AG04450 (cell line): ENCODE measurements at regions not wholly inside any gene's neighbourhood (a gene's known extent, or its start where the extent isn't known, plus 50 kb on each side); places are given as distances from the start of the nearest gene placed in this dataset.

Source experiments
- CTCF ChIA-PET: fragments of 300-600, 350-600 bp; formaldehyde crosslinking; extraction: SDS; loops from one replicate; lab custom pipeline; 2022; ENCODE audit warnings: antibody characterized with exemption, inconsistent platforms; lab: Charles Lee
- POLR2A ChIA-PET: fragments of 350-600 bp; formaldehyde crosslinking; extraction: SDS; loops from one replicate; lab custom pipeline; 2021; ENCODE audit warnings: antibody characterized with exemption, inconsistent platforms; lab: Yijun Ruan, JAX
- DNase-seq: peaks from one replicate; pipeline ENCODE4 v3.0.0-alpha.2; 2011; ENCODE audit warnings: low read depth, low spot score
- H3K27ac ChIP-seq: one replicate; pipeline ENCODE4 v1.5.1; 2012; ENCODE audit warnings: low read depth, low read length, control low read depth
- H3K27me3 ChIP-seq: one replicate; pipeline ENCODE4 v1.6.0; 2012; ENCODE audit warnings: low read length; ENCODE audit not compliant: control insufficient read depth, insufficient read depth
- H3K4me3 ChIP-seq: 2 replicates; pipeline ENCODE4 v1.5.1; 2011; ENCODE audit warnings: mild to moderate bottlenecking, low read depth, low read length, control low read depth
- H3K9me3 ChIP-seq: 2 replicates; pipeline ENCODE4 v1.5.1; 2012; ENCODE audit warnings: low read length; ENCODE audit not compliant: control insufficient read depth, insufficient read depth
- TF ChIP-seq, protein P1 (sequence below): IDR thresholded peaks from 2 replicates; pipeline ENCODE4 v1.5.1; 2011; ENCODE audit warnings: low read depth, low read length, control low read depth, inconsistent platforms

DNA sequence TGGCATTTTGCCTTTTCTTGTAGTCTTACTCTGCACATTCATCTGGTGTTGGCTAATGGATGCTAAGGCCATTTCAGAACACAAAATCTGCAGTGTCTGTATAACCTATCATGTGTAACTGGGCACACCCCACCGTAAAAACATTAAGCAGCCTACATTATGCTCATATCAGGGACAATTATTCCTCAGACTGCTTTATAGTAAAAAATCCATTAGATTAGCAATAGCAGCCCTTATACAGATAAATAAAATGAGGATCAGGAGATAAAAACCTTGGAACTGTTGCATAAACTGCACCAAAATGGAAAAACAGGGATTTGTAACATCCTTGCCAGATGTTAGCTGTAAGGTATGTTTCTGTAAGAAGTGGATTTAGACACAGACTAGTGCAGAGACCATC is 288.8 kb downstream of the HS3ST1 start:
- Histone ChIP-seq H3K4me3 (no peak overlapping the region), H3K27me3 (no peaks in the 10 kb centered on the region), H3K9me3 (peaks cover 5% of the 10 kb centered on the region), H3K27ac (no peak overlapping the region)
- CTCF ChIA-PET = no interaction called here
- POLR2A ChIA-PET = no interaction called here
- no peak for DNase-seq
- TF ChIP-seq, protein P1, sequence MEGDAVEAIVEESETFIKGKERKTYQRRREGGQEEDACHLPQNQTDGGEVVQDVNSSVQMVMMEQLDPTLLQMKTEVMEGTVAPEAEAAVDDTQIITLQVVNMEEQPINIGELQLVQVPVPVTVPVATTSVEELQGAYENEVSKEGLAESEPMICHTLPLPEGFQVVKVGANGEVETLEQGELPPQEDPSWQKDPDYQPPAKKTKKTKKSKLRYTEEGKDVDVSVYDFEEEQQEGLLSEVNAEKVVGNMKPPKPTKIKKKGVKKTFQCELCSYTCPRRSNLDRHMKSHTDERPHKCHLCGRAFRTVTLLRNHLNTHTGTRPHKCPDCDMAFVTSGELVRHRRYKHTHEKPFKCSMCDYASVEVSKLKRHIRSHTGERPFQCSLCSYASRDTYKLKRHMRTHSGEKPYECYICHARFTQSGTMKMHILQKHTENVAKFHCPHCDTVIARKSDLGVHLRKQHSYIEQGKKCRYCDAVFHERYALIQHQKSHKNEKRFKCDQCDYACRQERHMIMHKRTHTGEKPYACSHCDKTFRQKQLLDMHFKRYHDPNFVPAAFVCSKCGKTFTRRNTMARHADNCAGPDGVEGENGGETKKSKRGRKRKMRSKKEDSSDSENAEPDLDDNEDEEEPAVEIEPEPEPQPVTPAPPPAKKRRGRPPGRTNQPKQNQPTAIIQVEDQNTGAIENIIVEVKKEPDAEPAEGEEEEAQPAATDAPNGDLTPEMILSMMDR = no peak

DNA sequence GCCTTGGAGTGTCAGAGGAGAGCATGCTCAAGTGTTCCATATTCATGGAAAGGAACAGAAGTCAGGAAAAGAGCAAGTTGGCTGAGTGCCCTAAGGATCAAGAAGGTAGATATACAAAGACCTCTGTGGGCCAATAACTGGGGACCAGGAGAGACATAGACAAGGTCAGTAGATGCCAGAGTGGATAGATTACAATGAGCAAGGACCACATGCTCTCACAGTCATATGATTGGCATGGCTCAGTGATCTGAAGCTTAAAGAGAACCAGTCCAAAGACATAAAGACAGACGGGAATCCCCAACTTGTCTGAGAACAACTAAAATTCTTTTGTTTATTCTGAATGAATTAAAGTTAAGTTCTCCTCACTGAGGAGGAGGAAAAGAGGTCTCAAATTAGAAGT is 289.7 kb downstream of the HS3ST1 start:
- no peak overlapping the region for H3K27ac ChIP-seq
- H3K9me3 ChIP-seq = peaks cover 5% of the 10 kb centered on the region
- CTCF ChIA-PET = no interaction called here
- TF ChIP-seq, protein P1 = no peak
- no peaks in the 10 kb centered on the region for H3K27me3 ChIP-seq
- POLR2A ChIA-PET = no interaction called here
- H3K4me3 ChIP-seq = no peak overlapping the region
- DNase-seq = no peak

GRCh38 chr4:11134705-11135104 is 294.0 kb downstream of the HS3ST1 start:
- ChIA-PET CTCF (no interaction called here), POLR2A (no interaction called here)
- Histone ChIP-seq H3K27ac (no peak overlapping the region), H3K4me3 (no peak overlapping the region), H3K9me3 (no peaks in the 10 kb centered on the region), H3K27me3 (no peaks in the 10 kb centered on the region)
- TF ChIP-seq, protein P1 = no peak
- DNase-seq = no peak

DNA sequence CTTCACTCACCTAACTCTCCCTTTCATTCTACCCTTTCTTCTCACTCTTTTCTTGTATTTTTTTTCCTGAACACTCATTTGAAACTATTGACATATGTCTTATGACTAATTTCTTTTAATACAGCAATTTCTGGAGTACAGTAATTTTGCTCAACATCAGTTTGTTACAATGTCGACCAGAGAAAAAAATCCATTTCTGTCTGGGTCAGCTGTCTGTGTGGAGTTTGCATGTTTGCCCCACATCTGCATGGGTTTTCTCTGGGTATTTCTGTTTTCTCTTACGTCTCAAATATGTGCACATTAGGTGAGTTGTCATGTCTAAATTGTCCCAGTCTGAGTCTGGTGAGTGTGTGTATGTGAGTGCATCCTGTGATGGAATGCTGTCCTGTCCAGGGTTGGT is 294.8 kb downstream of the HS3ST1 start:
- TF ChIP-seq, protein P1 = no peak
- no peaks in the 10 kb centered on the region for H3K9me3 ChIP-seq
- CTCF ChIA-PET = no interaction called here
- DNase-seq = no peak
- H3K4me3 ChIP-seq = no peak overlapping the region
- H3K27ac ChIP-seq = no peak overlapping the region
- POLR2A ChIA-PET = no interaction called here
- H3K27me3 ChIP-seq = no peaks in the 10 kb centered on the region

- Histone ChIP-seq H3K4me3 (no peak overlapping the region), H3K27me3 (no peaks in the 10 kb centered on the region), H3K9me3 (no peaks in the 10 kb centered on the region), H3K27ac (no peak overlapping the region)
- ChIA-PET CTCF (no interaction called here), POLR2A (no interaction called here)
- TF ChIP-seq, protein P1 = no peak
- no peak for DNase-seq
These were observed 296.2 kb downstream of the HS3ST1 start for GRCh38 chr4:11132478-11132877.
